ENCODE measurements at regions not wholly inside any gene's neighbourhood (a gene's known extent, or its start where the extent isn't known, plus 50 kb on each side); places are given as distances from the start of the nearest gene placed in this dataset.
"Not testable (repeated sequence)": the region's sequence is repeated elsewhere in the genome, so short reads cannot be mapped to it uniquely, and the experiment has no call there.

DNA sequence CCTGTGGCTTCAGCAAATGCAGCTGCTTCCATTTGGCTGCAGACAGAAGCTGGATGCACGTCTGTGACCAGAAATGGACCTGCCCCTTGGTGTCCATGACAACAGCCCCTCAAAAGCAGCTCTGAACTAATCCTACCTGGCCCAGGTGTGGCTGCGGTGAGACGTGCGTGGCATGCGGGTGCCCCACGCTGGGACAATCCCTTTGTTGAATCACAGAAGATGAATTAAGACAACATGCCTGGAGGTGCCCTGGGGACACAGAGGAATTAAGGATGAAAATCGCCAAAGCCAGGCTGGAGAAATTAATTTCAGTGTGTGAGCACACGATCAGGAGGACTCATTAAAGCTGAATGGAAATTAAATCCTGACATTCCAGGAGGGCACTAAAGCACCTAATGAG lies 281.2 kb upstream of the SFSWAP start:
- not testable (repeated sequence) for TF ChIP-seq EZH2 (IDR thresholded peaks at IDR 0.05; ENCODE audit: borderline replicate concordance, insufficient read depth, low read length, poor library complexity, severe bottlenecking); SMC3 (conservative IDR thresholded peaks at IDR 0.05; ENCODE audit: poor library complexity); RAD21 (conservative IDR thresholded peaks at IDR 0.05); POLR2AphosphoS5 (IDR thresholded peaks at IDR 0.05); MXI1 (conservative IDR thresholded peaks at IDR 0.05; ENCODE audit: poor library complexity, severe bottlenecking)
- TF ChIP-seq, protein P1, sequence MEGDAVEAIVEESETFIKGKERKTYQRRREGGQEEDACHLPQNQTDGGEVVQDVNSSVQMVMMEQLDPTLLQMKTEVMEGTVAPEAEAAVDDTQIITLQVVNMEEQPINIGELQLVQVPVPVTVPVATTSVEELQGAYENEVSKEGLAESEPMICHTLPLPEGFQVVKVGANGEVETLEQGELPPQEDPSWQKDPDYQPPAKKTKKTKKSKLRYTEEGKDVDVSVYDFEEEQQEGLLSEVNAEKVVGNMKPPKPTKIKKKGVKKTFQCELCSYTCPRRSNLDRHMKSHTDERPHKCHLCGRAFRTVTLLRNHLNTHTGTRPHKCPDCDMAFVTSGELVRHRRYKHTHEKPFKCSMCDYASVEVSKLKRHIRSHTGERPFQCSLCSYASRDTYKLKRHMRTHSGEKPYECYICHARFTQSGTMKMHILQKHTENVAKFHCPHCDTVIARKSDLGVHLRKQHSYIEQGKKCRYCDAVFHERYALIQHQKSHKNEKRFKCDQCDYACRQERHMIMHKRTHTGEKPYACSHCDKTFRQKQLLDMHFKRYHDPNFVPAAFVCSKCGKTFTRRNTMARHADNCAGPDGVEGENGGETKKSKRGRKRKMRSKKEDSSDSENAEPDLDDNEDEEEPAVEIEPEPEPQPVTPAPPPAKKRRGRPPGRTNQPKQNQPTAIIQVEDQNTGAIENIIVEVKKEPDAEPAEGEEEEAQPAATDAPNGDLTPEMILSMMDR (IDR thresholded peaks at IDR 0.05; ENCODE audit: poor library complexity, severe bottlenecking), result not testable (repeated sequence)
- TF ChIP-seq, protein P2, sequence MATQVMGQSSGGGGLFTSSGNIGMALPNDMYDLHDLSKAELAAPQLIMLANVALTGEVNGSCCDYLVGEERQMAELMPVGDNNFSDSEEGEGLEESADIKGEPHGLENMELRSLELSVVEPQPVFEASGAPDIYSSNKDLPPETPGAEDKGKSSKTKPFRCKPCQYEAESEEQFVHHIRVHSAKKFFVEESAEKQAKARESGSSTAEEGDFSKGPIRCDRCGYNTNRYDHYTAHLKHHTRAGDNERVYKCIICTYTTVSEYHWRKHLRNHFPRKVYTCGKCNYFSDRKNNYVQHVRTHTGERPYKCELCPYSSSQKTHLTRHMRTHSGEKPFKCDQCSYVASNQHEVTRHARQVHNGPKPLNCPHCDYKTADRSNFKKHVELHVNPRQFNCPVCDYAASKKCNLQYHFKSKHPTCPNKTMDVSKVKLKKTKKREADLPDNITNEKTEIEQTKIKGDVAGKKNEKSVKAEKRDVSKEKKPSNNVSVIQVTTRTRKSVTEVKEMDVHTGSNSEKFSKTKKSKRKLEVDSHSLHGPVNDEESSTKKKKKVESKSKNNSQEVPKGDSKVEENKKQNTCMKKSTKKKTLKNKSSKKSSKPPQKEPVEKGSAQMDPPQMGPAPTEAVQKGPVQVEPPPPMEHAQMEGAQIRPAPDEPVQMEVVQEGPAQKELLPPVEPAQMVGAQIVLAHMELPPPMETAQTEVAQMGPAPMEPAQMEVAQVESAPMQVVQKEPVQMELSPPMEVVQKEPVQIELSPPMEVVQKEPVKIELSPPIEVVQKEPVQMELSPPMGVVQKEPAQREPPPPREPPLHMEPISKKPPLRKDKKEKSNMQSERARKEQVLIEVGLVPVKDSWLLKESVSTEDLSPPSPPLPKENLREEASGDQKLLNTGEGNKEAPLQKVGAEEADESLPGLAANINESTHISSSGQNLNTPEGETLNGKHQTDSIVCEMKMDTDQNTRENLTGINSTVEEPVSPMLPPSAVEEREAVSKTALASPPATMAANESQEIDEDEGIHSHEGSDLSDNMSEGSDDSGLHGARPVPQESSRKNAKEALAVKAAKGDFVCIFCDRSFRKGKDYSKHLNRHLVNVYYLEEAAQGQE (IDR thresholded peaks at IDR 0.05; ENCODE audit: borderline replicate concordance), result not testable (repeated sequence)

Measured in neural cell (in vitro differentiated cells).